GM18873 (cell line): ENCODE measurements at regions not wholly inside any gene's neighbourhood (a gene's known extent, or its start where the extent isn't known, plus 50 kb on each side); places are given as distances from the start of the nearest gene placed in this dataset.
"Not testable (repeated sequence)": the region's sequence is repeated elsewhere in the genome, so short reads cannot be mapped to it uniquely, and the experiment has no call there.

Source experiments
- ATAC-seq: cut with Tn5 transposase; IDR thresholded peaks from one replicate; pipeline ENCODE4 v1.9.1; 2021; ENCODE audit warnings: mild to moderate bottlenecking, moderate library complexity, moderate number of reproducible peaks; ENCODE audit not compliant: unreplicated experiment, low FRiP score

DNA sequence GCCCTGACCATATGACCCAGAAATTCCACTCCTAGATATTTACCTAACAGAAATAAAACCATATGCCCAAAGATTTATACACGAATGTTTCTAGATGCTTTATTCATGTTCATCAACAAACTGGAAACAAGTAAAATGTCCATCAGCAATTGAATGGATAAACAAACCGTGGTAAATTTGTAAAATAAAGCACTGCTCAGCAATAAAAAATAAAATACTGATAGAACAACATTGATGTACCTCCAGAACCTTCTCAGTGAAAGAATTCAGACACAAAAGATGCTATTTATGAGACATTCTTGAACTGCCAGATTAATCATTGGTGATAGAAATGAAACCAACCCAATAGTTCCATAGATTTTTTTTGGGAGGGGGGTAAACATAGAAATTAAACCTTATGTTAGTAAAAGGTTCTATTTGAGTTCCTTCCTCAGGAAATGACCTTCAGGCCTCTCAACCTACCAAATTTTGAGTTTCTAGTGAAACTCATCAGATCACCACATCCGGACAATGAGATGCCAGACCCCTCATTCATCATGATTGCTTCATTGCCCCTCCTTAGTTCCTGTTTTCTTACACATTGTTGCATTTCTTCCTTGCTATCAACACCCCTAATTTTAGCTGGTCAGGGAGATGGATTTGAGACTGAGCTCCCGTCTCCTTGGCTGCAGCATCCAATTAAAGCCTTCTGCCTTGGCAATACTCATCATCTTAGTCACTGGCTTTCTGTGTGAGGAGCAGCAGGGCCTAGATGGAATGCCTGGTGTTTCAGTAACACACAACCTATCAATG is 203.5 kb downstream of the LPIN1 start:
- ATAC-seq = no peak

- no peak for ATAC-seq
These were observed 204.5 kb downstream of the LPIN1 start for GRCh38 chr2:11950896-11951295.

GRCh38 chr2:11951492-11951891 is 205.1 kb downstream of the LPIN1 start:
- not testable (repeated sequence) for ATAC-seq

DNA sequence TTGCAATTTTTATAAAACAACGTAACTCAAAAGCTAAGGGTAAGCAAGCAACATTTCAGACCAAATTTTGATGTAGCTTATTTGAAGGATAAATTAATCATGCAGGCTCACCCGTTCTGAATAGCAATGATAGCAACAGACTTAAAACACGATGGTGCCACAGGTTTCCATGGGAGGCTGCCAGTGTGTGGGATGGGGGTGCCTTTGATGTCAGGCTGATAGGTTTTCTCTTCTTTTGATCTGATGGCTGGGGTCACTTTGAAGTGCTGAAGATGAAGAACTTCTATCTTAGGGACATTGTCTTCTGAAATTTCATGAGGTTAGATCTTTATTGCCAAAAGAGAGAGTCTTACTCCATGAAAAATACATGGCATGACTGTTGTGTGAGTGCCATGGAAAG is 206.8 kb downstream of the LPIN1 start:
- ATAC-seq = no peak

GRCh38 chr2:11955314-11955713 is 208.9 kb downstream of the LPIN1 start:
- no peak for ATAC-seq

DNA sequence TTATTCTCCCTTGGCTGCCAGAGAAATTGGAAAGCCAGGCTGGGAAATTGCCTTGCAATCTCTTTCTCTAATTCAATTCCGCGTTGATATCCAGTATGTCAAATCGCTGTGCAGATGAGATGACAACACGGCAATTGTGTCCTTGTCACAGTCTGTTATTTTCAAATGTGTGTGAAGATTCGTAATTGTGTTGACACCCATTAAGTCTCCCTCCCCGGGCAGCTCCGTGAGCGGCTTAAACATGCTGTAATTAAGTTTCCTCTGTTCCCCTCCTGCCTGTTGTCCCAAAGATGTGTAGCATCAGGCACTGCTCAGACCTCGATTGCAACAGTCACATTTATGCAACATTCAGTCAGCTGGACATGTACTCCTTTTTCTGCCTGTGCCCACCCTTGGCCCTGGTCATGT is 209.5 kb downstream of the LPIN1 start:
- ATAC-seq = no peak

GRCh38 chr2:11962707-11963328 is 216.4 kb downstream of the LPIN1 start:
- no peak for ATAC-seq

GRCh38 chr2:11963966-11964365 is 217.5 kb downstream of the LPIN1 start:
- no peak for ATAC-seq

DNA sequence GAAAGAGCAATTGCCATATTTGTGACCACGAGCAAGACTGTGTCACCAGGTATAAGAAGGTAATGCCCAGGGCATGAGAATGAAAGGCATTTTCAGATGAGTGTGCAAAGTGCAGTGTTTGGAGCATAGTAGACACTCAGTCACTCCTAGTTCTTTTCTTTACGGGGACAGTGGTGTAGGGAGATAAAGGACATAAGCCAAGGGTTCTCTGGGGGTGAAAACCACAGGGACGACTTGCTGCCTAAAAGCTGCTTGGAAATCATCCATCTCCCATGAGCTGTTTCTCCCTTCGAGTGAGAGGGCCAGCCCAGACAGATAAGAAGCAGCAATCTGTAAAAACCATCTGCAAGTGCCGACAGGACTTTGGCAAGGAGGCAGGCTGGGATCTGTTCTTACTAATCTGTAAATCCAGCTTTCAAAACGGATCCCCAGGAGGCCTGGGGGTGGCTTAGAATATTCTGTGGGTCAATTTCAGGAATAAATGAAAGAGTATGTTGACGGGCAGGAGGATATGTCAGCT is 221.6 kb downstream of the LPIN1 start:
- ATAC-seq = no peak

- ATAC-seq = no peak
These were observed 222.1 kb downstream of the LPIN1 start for GRCh38 chr2:11968521-11968920.

DNA sequence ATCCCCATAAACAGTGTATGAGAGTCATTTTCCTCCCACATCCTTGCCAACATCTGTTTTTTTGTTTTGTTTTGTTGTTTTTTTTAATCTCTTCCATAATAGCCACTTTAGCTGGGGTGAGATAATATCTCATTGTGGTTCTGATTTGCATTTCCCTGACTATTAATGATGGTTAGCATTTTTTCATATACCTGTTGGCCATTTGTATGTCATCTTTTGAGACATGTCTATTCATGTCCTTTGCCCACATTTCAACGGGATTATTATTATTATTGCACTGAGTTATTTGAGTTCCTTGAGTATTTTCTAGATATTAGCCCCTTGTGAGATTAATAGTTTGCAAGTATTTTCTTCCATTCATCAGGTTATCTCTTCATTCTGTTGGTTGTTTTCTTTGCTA is 223.3 kb downstream of the LPIN1 start:
- no peak for ATAC-seq

GRCh38 chr2:11974573-11974972 is 228.1 kb downstream of the LPIN1 start:
- ATAC-seq = no peak

DNA sequence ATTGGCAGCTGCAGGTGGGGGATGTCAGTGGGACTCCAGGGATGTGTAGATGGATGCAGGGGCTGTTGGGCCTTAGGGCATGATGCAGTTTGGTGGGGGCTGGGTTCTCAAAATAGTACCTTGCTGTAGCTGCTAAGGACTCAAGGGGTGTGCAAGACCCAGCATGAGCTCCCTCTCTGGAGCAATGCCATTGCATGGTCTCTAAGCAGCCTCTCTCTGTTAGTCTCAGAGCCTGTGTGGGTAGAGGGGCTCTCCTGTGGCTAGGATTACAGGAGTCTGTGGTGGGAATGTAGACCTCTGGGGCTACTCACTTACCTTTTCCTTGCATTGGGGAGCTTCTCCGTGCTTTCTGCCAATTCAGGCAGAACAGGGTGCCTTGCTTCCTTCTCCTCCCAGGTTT is 228.9 kb downstream of the LPIN1 start:
- no peak for ATAC-seq

GRCh38 chr2:11976073-11976472 is 229.6 kb downstream of the LPIN1 start:
- ATAC-seq = no peak

- ATAC-seq = no peak
These were observed 231.5 kb downstream of the LPIN1 start for GRCh38 chr2:11977766-11978524.

DNA sequence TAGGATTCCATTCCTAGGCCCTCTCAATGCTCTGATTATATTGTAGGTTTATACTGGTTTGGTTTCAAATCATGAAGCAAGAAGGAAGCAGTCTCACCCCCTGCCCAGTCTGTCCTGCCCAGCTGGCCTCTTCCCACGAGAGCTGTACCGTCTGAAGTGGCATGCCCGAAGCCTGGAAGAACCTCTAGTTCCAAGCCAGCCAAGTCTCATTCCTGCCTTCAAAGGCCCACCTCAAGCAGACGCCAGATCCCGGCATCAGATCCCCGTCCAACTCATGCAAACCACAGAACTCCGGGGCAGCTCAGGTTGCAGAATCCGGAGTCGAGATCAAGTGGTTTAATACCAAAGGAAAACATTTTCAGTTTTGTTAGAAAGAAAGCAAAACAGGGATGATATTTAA is 234.4 kb downstream of the LPIN1 start:
- no peak for ATAC-seq

DNA sequence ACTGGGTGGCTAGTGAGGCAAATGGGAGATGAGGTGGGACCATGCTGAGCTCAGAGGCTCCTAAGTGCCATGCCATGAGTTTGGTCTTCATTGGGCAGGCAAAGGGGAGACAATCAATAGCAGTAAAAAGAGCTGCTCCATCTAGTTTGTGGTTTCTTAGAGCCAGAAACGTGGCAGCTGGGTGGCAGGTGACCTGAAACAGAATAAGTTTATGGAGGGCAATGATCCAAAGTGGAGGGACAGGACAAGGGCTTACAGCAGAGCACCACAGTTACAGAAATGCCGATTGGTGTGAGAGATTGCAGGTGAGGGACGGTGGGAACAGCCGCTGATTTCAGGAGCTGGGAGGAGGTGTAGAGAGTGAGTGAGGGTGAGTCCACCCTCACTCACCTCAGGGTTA is 237.0 kb downstream of the LPIN1 start:
- ATAC-seq = no peak

- no peak for ATAC-seq
These were observed 237.4 kb downstream of the LPIN1 start for GRCh38 chr2:11983870-11984269.

- no peak for ATAC-seq
These were observed 238.1 kb downstream of the LPIN1 start for GRCh38 chr2:11984316-11985158.

DNA sequence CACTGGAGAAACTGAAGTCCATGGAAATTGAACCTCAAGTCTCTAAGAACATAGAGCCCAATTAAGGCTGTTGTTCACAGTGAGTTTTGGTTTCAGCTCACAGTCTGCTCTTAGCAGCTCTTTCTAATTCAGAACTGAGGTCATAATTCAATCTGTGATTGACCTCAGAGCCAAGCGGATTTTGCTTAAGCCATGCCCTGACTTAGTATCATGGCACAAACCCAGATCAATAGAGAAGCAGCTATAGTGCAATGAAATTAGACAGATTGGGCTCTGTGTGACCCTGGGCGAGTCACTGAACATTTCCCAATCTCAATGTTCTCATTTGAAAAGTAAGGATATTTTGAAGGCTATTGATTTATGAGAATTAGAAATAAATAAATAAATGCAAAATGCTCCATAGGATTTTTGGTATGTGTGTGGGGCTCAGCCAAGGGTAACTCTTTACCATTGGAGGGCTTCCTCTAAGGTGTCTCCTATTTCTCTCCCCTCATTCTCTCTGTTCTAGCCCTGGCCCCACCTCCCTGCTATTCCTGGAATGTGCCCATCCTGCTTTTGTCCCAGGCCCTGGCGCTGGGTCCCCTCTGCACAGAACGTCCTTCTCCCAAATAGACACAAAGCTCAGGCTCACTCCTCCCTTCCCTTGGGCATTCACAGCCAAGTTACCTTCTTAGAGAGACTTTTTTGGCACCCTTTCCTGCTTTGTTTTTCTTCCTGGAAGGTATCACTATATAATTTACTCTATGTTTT is 239.6 kb downstream of the LPIN1 start:
- no peak for ATAC-seq
